GM19324 (cell line): ENCODE measurements at regions not wholly inside any gene's neighbourhood (a gene's known extent, or its start where the extent isn't known, plus 50 kb on each side); places are given as distances from the start of the nearest gene placed in this dataset.

Experiments used
- ATAC-seq: cut with Tn5 transposase; IDR thresholded peaks from one replicate; pipeline ENCODE4 v1.9.1; 2021; ENCODE audit warnings: mild to moderate bottlenecking, moderate library complexity; ENCODE audit not compliant: unreplicated experiment, low FRiP score

DNA sequence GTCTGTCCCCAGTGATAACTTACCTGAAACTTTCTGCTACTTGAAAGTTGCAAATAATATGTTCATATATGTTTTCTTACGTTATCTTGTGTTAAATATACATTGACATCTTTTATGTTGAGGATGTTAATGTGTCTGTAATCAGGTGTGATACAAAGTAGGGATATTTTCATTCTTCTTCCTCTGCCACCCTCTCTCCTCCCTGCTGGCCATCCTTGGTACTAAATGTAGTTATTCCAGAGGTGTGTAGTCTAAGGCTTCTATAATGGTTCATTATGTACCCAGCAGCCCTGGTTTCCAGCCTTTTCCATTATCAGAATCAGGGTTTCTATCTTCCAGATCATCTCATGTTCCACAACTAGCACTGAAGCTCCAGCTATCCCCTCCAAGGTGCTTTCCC lies 606.7 kb upstream of the KLHL1 start:
- ATAC-seq, result no peak

DNA sequence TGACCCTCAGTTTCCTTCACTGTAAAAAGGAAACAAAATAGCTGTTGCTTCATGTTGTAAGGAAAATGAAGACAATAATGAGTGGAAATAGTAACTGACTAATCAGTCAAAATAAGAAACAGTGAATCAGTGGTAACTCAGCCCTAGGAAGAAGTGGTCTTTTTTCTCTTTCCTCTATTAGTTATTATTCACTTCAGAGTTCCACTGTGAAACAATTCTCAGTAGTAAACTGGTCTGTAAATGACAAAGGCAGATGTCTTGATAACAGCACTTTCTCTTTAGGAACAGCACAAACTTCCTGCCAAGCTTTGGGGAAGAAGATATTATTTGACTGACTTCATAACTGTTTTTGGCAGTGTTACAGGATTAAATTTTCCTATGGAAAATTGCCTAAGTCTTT lies 600.5 kb upstream of the KLHL1 start:
- no peak for ATAC-seq

DNA sequence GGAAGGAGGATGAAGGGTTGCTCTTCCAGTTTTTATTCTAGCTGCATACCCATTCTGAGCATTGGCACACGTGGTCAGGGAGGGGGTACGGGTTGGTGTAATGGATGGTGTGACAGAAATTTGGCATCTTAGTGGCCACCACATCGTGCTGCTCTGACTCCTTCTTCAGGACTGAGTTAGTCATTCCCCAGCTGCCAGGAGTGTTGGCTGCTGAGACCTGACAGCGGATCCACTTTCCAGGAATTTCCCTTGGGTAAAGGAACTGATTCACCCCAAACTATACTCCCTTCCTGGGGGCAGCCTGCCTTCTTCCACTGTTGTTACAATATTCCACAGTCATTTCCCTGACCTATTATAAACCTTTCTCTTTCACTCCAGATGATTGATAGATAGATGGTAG lies 595.5 kb upstream of the KLHL1 start:
- ATAC-seq, result no peak

DNA sequence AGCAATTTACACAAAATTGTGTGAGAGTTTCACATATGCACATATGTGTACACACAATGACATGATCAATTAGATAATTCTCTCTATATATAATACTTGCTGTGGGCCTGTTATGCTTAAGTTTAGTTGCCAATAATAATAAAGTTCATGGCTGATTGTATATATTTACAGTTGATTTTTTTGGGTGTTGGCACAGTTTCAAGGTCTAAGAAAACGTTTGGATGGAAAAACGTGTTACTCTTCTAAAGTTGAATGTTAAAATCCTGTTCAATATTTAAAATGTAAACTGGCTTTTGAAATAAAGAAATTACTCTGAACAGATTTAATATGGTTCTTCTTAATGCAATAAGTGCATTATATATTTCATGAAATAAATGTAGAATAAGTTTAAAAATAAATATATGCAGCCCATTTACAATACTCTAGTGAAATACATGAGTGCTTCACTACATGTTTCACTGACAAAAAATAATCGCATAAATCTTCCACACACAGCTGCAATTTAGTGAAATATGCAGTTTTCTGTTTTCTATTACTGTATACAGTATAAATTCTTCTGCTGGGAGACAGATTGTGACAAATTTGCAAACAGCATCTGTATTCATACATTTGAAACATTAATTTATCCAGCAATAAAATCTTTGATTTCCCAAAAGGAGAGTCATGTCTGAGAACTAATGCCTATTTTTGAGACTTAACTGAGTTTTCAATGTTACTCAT lies 586.9 kb upstream of the KLHL1 start:
- no peak for ATAC-seq

DNA sequence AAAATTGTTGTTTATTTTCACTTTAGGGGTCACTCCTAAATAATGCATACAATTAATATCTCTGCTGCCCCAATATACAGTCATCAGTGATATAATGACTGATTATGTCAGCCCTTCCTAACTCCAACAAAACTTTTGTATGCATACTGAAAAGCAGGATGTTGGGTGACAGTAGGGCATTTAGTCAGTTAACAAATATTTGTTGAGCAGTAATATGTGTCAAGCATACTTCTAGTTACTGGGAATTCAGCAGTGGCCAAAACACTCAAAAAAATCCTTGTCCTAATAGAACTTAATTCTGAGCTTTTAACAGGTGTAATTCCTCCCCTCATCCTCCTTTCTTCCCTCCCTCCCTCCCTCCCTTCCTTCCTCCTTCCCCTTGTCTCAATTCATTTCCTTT lies 560.7 kb upstream of the KLHL1 start:
- ATAC-seq, result no peak

DNA sequence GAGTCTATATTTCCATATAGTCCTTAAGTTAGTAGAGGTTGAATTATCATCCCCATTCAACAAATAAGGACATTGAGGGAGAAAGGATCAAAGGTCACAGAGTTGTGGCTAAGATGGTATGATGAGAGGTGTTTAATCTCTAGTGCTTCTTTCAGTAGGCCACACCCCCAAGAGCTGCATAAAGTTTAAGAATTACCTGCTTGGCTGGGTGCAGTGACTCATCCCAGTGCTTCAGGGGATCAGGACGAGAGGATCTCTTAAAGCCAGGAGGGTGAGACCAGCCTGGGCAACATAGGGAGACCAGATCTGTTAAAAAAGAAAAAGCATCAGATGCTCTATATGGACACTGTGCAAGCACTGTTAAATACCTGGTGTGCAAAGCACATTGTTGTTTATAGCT lies 560.0 kb upstream of the KLHL1 start:
- no peak for ATAC-seq

DNA sequence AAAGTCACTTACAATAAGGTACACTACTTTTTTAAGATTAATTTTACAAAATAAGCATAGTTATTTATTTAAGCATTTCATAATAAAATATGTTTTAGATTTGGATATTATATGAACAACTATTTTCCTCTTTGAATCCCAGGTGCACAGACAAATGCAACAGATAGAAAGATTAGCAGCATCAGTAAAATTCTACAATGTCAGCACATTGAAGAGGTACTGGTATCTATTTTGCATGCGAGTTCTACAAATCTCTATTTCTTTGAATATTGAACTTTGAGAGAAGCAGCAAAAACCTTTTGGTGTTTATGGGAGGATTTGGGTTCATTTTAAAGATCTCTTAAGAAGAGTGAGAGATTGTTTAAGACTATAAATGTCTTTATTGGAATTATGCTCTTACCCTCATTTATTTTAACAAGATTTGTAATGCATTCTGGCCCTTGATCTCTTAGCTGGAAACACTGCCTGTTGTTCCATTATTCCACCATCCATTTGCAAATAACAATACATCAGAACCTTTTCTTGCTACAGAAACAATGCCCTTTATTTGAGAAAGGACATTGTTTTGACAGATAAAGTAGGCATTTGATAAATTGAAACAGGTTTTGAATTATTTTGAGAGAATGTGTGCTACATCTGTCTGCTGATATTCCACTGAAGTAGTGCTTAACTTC lies 558.8 kb upstream of the KLHL1 start:
- no peak for ATAC-seq

DNA sequence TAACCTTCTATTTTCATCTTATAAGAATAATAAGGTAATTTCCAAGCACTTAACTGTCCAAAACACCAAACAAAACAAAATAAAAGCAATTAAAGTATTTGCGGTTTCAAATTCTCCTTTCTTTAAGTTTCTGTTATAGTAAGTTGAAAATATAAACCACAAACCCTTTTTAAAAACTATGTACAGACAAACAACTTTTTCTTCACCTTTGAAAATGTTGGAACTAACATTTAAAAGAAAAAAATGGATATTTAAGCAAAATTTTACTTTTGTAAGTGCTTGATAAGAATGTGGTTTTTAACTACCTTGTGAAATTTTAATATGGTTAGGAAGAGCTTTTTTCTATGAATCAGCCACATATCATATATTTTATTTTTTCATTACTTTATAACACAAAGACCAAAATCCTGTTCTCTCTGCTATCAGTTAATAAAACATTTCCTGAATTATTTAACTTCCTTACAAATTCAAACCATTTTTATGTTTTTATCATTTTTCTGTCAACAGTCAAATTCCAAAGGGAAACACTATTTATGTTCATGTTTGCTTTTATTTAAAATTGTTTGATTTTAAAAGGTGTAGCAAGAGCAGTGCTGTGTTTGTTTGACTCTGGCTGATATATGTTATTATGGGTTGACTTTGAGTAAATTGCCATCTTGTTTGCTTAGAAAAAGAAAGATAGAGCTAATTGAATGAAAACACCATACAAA lies 554.1 kb upstream of the KLHL1 start:
- ATAC-seq, result no peak

DNA sequence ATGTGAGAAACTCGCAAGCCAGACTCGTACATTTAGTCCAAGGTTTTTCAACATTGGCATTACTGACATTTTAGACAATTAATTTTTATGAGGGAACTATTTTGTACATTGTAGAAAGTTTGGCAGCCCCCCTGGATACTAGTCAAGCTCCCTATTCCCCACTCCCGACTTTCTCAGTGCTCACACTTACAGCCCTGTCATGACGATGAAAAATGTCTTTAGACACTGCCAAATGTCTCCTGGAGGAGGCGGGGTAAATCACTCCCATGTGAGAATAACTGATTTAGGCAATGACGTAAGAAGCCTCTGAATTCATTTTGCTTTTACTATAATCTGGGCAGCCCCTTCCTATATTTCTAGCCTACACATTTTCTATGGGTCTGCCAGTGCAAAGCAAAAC lies 535.8 kb upstream of the KLHL1 start:
- no peak for ATAC-seq

DNA sequence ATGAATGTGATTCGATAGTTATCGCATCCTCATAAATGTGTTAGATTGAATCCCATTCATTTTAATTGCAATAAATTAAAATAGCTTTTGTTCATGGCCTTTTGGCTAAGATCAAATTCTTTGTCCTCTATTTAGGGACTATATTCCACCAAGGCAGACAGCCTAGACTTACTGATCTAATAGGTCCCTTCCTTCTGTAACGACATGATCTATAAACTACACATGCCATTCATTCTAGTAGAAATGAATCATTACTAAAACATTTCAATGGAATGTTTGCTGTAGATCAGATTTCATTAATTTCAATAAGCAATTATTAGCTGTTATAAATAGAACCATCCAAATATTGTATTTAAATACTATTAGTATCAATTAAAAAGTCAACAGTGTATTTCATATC lies 526.6 kb upstream of the KLHL1 start:
- no peak for ATAC-seq

DNA sequence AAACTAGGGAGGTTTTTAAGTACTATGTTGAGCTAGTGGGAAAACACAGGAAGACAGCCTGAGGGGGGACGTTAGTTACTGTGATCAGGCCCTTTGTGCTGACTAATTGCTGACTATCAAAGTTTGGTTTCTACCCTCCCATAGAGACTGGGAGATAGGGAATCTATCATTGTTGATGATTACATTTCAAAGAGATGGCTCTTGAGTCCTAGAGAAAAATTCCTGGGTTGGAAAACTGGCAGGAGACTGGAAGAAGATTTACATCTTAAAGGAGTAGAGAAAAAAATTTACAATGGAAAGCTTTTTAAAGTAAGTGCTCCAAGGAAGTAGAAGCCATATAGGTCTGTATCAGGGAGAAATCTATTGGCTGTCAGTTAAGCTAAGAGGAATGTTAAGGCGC lies 522.0 kb upstream of the KLHL1 start:
- ATAC-seq, result no peak

DNA sequence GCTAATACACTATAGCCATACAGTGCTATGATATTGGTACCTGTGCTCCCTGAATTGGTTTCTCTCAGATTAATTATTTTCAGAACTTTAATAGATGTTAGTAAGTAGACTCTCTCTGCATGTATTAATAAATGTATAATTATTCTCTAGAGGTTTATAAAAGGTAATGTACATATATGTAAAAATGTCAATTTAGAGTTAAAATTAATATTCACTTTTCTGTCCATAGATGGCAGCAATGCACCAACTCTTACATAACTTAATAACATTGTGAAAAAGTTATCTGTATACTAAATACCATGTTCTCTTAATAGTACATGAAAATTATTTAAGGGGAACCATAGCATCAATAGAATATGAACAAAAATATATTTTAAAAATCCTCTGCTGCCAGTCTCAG lies 515.0 kb upstream of the KLHL1 start:
- no peak for ATAC-seq

DNA sequence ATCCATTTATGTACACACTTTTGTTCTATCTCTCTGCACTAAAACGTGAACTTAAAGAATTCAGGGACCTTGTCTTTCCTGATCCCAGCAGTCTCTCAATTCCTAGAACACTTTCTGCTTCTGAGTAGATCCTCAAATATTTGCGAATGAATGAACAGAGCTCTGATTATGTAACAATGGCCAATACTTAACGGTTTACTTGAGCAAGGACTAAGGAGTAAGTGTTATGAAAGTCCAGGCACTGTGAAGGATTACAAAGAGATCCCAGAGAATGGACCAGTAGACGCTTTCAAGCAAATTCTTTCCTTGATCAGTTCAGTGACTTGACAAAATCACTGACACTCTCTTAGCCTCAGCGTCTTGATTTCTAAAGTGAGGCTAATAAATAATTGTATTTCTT lies 514.5 kb upstream of the KLHL1 start:
- ATAC-seq, result no peak

DNA sequence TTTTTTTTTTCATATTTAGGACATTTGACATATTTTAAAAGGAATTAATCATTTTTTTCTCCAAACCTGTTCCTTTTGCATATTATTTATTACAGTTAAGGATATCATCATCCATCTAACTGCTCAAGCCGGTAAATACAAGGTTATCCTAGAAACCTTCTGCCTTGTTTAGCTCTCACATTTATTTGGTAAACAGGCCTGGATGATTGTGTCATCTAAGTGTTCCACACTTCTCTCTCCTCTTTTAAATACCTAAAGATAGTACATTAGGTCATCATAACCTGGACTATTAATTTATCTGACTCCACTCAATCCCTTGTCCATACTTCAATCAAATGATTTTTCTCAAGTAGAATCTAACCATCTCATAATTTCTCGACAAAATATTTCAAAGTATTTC lies 511.7 kb upstream of the KLHL1 start:
- no peak for ATAC-seq

DNA sequence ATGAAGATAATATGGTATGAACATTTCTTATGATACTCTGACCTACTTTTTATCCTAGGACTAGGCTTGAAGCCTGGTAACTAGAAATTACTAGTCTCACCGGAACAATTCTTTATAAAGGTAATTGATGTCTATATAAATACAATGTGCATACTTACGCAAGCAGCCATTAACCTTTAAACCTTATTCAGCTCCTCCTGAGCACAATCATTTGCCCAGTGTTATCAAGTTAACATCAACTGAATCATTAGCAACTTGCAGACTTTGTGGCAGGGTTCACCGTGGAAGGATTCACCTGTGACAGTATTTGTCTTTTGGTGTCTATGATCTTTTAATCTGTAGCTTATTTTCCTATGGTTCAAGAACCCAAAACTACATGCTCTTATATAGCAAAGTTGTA lies 508.6 kb upstream of the KLHL1 start:
- no peak for ATAC-seq

DNA sequence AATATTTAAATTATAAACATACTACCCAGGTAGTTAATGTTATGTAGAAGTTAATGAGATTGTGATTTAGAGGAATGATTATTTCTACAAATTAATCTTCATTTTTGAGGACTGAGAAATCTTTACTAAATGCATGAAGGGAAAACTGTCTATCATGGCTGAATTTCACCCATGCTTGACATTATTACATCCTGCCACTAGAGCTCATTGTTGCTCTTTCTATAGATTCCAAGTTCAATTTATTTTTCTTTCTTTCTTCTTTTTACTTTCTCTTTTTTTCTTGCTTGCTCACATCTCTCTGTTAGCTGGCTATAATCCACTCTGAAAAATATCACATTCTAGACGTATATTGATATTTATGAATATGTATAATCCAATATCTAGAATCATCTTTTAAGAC lies 505.0 kb upstream of the KLHL1 start:
- ATAC-seq, result no peak

DNA sequence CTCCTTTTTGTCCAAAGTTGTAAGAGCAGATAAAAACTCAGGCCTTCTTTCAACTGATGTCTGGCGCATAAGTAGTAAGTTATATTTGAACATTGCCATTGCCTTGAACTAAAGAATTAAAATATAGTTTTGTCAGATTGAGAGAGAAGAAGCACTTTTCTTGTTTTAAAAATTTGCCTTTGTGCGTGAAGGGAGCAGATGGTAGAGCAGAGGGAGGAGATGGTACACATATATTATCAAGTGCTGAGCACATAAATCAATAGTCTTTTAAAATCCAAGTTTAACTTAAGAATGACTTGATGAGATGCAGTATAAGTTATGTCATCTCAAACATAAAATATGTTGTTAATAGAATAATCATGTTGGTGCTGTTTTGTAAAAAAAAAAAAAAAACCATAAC lies 504.6 kb upstream of the KLHL1 start:
- no peak for ATAC-seq

DNA sequence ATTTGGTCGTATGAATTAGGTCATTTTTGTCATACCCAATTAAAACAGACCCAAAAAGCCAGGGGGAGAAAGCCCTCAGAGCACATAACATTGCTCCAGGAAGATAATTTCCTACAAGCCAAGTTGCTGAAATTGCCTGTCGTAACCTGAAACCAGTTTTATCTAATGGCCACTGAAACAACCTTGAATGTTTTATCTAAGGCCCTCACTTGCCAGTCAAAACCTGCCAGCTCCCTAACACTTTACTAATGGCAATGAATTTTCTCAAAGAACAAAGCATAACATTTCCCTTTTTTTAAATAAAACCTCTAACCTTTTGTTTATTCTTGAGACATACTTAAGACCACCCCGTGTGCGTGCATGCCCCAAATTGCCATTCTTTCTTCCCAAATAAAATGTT lies 496.2 kb upstream of the KLHL1 start:
- ATAC-seq, result no peak

DNA sequence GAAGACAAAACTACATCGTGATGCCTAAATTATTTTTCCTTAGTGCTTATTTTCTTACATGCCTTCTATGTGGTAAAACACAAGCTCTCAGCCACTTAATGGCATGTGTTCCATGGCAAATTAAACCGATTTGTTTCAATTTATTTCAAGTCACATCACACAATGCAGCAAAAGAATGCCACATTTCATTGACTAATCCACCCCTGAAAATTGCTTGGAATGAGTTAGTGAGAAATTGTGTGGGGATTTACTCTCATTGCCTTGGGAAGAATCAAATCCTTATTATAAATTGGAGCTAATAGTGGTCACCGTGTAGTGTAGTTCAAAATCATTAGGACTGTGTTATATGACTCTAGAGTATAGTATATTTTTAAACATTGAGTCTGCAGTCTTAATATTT lies 485.5 kb upstream of the KLHL1 start:
- ATAC-seq, result no peak

DNA sequence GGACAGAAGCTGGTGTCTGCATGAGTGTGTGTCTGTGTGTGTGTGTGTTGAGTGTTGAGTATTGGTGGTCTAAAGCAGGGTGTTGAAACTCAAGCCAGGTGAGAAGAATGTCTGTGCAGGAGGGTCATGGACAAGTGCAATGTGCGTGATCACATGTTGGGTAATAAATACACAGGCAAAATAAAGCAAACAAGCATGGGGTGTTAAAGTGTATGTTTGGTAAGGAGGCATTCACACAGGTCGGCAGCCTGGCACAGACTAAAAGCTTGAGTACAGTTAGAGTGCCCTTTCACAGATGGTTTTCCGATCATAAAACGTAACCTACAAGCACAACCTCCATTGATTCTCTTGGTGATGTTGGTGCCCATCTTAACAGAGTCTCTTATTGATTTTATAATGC lies 476.9 kb upstream of the KLHL1 start:
- ATAC-seq, result no peak

DNA sequence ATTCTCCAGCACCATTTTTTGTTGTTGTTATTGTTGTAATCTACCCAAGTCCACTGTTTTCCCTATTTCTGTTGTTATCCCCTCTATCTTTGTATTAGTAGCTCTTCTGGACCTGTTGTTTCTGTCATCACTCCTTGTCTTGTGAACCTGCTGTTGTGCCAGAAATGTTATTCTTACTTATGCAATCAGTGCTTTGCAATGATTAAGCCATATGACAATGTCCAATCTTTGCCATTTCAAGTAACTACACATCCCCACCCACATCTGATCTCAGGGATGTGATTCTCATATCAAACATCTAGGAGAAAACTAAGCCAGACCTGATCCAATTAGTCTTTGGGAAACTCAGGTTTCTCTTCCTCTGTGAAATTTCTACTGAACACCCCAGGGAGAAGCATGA lies 472.6 kb upstream of the KLHL1 start:
- no peak for ATAC-seq

DNA sequence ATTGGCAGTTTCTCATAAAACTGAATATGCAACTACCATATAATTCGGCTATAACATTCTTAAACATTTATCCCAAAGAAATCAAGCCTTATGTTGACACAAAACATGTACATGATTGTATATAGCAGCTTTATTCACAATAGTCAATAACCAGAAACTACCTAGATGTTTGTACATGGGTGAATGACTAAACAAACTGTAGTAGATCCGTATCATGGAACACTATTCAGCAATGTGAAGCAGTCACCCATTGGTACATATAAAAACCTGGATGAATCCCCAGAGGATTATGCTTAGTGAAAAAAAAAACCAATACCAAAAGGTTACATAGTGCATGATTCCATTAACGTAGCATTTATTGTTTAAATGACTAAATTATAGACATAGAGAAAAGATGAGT lies 471.7 kb upstream of the KLHL1 start:
- ATAC-seq, result no peak
